Transverse colon (tissue), 4 donors: ENCODE measurements at regions not wholly inside any gene's neighbourhood (a gene's known extent, or its start where the extent isn't known, plus 50 kb on each side); places are given as distances from the start of the nearest gene placed in this dataset.

Experiments used
- EP300 ChIP-seq: sonication (generic); formaldehyde crosslinking; IDR thresholded peaks from one replicate; pipeline ENCODE4 v1.6.1; 2017; ENCODE audit warnings: antibody characterized with exemption, low read depth
- POLR2AphosphoS5 ChIP-seq, 3 donors: sonication (generic); formaldehyde crosslinking; IDR thresholded peaks; one replicate each; pipeline ENCODE4 v1.6.1; 2016; ENCODE audit warnings: antibody characterized with exemption in 3 of 3
- TF ChIP-seq, protein P1 (sequence below), 5 experiments: fragments of 200-600 bp in 3 of 5; fragments of 450-650 bp in 2 of 5; sonication (generic) in 3 of 5; IDR thresholded peaks; 1 replicate in 2 of 5; 2 replicates in 3 of 5; pipeline ENCODE4 v1.5.1; 2016 to 2017; ENCODE audit warnings: antibody characterized with exemption in 5 of 5, inconsistent platforms in 3 of 5, mild to moderate bottlenecking in 2 of 5, moderate library complexity in 1 of 5

DNA sequence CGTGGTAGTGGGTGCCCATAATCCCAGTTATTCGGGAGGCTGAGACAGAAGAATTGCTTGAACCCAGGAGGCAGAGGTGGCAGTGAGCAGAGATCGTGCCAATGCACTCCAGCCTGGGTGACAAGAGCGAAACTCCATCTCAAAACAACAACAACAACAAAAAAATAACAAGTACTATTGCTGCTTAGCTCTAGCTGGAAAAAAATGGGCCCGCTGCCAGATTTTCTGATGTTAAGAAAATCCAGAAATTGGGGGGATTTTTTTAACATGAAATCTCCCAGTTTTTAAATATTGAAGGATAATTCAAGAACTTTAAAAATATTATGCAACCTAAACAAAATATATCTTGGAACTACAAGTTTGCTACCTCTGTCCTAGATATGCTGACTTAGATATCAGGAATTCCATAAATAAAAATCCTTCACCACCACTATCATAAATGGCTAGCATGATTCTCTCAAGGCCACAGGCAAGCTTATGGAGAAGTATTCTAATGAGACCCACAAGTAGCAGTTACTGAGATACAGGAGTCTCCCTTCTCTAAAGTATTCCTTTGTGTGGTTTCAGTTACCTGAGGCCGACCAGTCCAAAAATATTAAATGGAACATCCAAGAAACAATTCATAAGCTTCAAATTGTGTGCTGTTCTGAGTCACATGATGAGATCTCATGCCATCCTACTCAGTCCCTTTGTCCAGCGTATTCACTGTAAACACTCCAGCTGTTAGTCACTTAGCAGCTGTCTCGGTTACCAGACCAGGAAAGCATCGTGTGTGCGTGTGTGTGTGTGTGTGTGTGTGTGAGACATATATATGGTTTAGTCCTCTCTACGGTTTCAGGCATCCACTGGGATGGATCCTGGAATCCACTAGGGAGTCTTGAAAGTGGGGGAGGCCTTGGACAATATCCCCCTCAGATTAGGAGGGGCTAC is 277.2 kb downstream of the TBL1XR1 start:
- TF ChIP-seq, protein P1, sequence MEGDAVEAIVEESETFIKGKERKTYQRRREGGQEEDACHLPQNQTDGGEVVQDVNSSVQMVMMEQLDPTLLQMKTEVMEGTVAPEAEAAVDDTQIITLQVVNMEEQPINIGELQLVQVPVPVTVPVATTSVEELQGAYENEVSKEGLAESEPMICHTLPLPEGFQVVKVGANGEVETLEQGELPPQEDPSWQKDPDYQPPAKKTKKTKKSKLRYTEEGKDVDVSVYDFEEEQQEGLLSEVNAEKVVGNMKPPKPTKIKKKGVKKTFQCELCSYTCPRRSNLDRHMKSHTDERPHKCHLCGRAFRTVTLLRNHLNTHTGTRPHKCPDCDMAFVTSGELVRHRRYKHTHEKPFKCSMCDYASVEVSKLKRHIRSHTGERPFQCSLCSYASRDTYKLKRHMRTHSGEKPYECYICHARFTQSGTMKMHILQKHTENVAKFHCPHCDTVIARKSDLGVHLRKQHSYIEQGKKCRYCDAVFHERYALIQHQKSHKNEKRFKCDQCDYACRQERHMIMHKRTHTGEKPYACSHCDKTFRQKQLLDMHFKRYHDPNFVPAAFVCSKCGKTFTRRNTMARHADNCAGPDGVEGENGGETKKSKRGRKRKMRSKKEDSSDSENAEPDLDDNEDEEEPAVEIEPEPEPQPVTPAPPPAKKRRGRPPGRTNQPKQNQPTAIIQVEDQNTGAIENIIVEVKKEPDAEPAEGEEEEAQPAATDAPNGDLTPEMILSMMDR (IDR thresholded peaks at IDR 0.05), result no peak
- TF ChIP-seq POLR2AphosphoS5 (IDR thresholded peaks at IDR 0.05) (no peak), EP300 (no peak)
